HG02840 (cell line): ENCODE measurements at regions not wholly inside any gene's neighbourhood (a gene's known extent, or its start where the extent isn't known, plus 50 kb on each side); places are given as distances from the start of the nearest gene placed in this dataset.

ENCODE experiments used
- ATAC-seq: cut with Tn5 transposase; IDR thresholded peaks from one replicate; pipeline ENCODE4 v1.9.1; 2021; ENCODE audit warnings: mild to moderate bottlenecking, moderate library complexity, moderate number of reproducible peaks; ENCODE audit not compliant: unreplicated experiment, low FRiP score

DNA sequence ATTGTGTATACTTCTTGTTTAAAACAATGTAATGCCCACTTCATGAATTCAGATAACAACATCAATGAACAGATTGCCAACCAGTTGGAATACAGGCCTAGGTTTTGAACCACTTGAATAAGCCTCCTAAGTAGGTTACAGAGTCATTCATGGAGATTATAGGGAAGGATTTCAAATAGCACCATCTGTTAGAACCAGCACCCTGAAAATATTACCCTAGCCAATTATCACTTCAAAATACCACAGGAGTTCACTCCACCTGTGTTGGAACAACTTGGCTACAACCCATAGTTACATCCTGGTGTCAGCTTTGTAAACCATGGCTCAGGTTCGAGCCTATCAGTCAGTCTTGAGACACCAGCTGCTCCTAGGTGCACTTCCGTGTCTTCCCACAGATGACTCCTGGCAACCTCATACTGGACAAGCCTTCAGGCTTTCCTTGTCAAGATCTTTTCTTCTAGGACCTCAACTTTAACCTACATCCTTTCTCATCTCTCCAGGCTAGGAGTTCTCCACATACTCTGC is 350.0 kb downstream of the DEPDC1B start:
- ATAC-seq = no peak

GRCh38 chr5:60346393-60346792 is 353.6 kb downstream of the DEPDC1B start:
- no peak for ATAC-seq

DNA sequence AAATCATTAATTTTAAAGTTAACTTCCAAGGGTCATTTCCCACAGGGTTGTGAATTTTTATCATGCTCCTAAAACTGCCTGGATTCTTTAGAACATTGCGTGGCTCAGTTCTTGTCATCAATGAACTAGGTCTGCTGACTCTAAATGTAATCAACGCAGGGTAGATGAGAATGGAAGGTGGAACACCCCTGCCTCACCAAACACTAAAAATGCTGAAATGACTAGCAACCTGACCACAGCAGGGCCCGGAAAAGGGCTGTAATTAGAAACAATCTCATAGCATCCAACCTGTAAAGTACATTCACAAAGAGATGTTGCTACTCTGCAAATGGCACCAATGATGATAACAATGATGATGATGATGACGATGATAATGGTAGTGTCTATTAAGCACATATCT is 356.9 kb downstream of the DEPDC1B start:
- ATAC-seq = no peak

DNA sequence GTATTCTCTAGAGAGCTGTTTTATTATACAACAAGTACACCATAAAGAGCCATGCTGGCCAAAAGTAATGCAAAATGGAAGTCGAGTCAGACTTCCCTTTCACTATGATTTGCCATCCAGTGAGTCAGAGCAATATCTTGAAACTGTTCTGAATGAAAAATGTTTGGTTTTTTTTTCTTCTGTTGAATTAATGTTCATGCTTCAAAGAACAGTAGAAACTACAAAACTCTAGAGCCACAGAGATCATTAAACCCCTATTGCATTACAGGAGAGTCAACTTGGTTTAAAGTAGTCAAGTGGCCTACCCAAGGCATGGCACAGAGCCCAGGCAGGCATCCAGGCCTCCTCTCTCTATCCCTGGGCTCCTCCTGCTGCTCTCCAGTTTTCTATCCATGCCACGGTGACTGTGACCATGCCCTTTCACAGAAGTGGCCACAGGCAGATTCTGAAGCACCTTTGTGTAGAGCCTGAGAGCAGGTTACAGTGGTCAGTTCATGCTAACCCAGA is 358.9 kb downstream of the DEPDC1B start:
- ATAC-seq = peak; percentile 62

DNA sequence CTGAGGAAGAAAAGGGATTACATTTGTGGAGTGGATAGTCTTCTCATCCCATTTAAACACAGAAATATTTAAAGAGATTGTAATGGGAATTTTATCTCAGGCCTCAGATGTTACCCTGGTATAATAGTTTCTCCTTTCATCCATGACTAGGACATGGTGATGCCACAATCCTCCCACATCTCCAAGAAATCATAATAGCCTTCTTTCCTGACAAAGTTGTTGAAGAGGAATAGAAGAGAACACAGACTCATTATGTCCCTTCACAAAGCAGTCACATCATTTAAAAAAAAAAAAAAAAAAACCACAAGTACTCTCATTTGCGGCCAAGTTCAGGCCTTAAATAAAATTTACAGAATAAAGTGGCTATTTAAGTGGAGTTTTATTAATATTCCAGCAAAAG is 359.6 kb downstream of the DEPDC1B start:
- ATAC-seq = no peak

DNA sequence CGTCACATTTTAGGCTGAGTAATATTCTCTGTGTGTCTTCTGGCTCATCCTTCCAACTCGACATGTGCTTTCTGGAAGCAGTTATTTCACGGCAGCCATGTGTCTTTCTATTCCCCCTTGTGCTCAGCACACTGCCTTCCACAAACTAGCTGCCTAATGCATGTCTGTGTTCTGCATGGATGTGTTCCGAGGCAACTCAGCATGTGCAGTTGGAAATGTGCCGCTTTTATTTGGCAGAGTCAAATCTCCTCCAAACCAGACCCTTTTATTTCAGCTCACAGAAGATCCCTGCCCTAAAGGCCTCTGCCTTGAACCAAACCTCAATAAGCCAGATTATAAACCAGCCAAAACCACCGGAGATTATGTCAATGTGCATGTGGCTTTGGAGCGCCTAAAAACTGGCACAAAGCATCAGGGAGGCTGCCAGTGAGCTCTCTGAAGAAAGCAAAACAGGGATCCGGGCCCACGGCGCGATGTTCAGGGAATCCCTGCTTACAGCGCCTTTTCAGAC is 360.2 kb downstream of the DEPDC1B start:
- ATAC-seq = no peak

DNA sequence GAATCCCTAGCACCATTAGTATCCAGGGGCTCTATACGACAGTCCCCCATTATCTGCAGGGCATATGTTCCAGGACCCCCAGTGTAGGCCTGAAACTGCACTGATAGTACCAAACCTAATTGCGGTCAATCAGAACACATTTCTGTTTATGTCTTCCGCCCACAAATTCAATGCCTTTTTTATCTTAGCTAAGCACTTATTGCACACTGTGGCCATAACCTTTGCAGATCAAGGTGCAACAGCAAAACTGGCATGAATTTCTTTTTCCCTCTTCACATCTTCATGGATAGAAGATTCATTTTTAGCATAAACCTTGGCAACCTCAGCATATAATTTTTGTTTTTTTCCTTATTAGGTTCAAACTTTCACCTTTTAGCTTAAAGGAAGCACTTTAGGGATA is 361.1 kb downstream of the DEPDC1B start:
- no peak for ATAC-seq

DNA sequence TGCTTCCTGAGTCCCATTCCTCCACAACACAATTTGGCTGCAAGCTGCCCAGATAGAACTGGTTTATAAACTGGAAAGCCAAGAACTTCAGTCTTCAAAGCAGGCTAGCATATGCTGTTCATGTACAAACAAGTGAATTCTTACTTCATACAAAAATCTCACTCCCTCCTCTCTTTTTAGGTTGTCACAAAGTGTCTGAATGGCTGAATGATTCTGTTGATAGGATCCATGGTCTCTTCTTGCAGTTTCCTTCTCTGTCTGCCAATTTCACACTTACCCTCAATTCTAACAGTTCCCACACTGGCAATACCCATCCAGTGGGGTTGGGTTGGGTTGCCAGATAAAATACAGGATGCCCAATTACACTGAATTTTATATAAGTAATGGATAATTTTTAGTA is 363.5 kb downstream of the DEPDC1B start:
- ATAC-seq = no peak

DNA sequence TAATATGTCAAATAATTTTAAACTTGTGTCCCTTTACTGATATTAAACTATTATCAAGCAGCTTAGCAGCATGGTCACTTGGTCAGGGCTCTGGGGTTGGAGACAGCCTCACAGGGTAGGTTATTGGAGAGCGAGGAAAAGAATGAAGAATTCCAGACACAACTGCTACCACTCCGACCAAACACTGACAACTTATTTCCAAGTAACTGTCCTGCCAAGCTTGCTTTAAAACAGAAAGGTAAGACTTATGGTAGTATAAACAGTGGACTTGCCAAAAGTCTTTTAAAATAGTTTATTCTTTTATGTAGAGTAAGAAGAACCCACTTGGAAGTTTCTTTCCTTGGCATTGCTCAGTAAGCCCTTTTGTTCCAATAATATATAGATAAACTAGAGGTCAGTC is 364.1 kb downstream of the DEPDC1B start:
- ATAC-seq = no peak

DNA sequence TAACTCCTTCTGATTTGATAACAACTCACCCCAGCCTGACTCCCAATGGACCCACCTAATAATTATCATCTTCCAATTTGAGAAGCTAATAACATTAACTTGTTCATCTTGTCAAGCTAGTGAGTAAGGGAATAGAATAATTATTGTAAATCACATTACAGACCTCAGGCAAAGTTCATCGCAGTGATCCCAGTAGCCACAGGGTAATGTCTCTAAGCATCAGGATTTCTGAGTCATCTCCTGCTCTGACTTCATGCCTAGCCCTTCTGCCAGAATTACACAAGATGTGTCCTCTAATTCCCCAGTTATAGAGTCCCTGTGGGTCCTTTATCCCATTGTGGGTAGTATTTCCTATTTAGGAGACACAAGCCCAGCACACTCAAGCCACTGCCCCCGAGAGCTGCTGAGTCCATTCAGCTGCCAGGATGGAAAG is 365.7 kb downstream of the DEPDC1B start:
- ATAC-seq = no peak

DNA sequence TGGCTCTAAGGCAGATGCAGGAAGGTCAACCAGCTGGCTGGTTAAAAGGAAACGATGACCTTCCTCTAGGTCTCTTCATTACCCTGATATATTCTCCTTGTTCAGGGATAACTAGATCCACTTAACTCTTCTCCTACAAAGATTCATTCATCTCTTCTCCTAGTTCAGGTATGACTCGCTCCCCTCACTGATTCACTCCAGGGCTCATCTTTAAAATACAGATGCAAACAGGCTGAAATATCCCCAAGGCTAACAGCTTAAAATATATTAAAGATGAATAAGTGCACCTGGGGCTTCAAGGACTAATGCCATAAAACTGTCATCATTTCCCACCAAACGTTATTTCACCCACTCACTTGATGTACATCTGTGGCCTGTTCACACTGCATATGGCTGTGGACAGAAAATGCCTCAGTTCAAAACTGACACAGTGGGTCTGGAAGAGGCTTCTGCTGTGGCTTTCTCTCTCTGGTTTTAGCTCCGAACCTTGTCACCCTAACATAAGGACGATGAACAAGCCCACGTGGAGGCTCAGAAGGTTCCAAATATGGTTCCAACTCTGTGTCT is 366.9 kb downstream of the DEPDC1B start:
- no peak for ATAC-seq

DNA sequence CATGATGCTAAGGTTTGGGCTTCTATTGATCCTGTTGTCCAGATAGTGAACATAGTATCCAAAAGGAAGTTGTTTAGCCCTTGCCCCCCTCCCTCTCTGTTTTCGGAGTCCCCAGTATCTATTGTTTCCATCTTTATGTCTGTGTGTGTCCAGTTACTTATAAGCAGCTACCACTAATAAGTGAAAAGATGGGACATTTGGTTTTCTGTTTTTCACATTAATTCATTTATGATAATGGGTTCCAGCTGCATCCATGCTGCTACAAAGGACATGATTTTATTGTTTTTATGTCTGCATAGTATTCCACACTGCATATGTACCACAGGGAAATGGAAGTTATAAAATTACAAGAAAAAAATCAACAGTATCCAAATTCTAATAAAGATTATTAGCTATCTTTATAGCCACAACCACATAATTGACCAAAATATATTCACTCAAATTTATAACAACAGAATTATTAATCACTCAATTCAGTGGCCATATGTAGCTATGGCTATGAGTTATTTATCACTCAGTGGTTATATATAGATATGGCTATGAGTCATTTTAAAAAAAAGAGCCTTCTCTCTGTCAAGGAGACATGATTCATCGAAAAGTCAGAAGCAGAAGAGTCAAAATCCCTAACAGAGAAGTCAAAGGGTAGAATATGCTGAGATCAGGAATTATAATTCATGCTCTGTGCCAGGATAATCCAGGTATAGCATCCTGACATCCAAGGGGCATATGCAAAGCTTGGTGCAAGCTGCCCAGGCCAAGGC is 367.5 kb downstream of the DEPDC1B start:
- ATAC-seq = peak; percentile 75

DNA sequence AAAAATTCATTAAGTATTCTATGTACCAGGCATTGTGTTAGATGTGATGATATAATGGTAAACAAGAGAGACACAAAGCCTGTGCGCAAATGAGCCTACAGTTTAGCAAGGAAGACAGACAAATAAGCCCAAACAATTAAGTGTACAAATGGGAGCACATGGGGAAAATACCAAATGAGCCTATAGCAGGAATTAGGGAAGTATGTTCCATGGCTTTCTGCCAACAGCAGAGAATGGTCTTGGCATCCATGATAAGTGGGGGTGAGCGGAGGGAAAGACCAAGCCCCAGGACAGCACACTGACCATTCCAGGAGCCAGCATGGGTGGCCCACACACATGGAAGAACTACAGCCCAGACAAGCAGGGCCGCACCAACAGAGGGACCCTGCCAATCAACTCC is 369.7 kb downstream of the DEPDC1B start:
- ATAC-seq = no peak

DNA sequence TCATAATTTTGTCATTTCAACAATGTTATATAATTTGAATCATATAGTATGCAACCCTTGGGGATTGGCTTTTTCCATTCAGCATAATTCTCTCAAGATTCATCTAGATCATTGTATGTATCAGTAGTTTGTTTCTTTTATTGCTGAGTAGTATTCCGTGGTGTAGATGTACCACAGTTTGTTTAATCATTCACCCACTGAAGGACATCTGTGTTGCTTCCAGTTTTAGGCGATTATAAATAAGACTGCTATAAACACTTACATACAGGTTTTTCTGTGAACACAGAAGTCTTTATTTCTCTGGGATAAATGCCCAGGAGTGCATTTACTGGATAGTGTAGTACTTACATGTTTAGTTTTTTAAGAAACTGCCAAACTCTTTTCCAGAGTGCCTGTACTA is 374.1 kb downstream of the DEPDC1B start:
- ATAC-seq = no peak

GRCh38 chr5:60323596-60323995 is 376.4 kb downstream of the DEPDC1B start:
- ATAC-seq = no peak

GRCh38 chr5:60312098-60312497 is 387.9 kb downstream of the DEPDC1B start:
- no peak for ATAC-seq

DNA sequence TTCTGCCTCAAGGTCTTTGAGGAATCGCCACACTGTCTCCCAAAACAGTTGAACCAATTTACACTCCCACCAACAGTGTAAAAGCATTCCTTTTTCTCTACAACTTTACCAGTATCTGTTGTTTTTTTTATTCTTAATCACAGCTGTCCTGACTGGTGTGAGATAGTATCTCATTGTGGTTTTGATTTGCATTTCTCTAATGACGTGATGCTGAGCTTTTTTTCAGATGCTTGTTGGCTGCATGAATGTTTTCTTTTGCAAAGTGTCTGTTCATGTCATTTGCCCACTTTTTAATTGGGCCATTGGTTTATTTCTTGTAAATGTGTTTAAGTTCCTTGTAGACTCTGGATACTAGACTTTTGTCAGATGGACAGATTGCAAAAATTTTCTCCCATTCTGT is 400.0 kb downstream of the DEPDC1B start:
- ATAC-seq = no peak

DNA sequence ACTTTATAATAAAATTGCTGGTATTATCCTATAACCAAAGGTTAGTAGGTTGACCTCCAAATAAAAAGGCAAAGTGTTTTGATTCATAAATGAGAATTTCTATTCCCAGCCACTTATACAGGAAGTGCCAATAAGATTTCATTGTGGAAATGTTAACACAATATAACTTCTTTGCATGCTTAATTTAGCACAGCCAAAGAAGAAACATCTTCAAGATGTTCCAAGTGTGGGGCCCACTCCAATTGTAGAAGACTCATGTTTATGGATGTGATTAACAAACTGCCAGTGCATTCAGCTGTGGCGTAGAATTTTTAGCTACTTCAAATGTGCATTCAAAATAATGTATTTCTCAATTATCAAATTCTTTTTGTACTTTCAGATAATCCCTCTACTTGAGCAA is 402.3 kb downstream of the DEPDC1B start:
- ATAC-seq = no peak

- no peak for ATAC-seq
These were observed 401.9 kb upstream of the PDE4D start for GRCh38 chr5:60295423-60295822.

DNA sequence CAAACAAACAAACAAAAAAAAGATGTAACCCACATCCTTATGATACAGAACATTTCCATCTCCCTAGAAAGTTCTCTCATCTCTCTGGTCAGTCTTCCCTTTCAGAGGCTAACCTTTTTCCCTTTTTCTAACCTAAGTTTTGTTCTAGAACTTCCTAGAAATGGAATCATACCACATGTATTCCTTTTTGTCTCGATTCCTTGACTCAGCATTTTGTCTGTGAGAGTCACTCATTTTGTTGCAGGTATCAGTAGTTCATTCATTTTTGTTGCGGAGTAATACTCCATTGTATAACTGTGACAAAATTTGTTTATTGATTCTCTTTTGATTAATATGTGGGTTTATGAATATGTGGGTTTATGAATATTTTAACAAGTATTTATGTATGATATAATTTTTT is 400.0 kb upstream of the PDE4D start:
- ATAC-seq = no peak

DNA sequence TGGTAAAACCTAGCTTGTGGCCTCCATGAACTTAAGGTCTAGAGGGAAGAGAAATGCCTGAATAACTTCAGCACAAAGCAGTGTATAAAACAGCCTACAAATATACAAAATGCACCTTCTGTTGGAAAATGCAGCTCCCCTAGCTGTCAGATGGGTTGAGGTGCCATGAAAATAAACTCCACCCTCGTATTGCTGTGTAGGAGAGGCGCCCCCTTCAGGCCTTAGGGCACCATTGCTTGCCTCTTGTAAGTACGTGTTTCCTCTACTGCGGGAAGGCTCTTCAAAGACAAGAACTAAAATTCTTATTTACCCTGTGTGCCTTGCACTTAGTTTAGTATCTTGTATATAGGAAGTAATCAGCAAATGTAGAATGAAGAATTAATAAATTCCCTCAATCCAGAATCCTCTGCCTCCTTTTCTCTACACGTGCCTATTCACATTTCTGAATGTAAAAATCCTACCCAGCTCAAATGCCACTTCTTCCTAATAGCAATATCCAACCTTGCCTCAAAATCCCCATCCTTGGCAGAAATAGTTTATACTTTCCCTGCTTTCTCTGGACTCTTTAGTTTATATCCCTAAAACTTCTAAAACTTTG is 393.7 kb upstream of the PDE4D start:
- peak; percentile 68 for ATAC-seq
